SK-N-SH (cell line): ENCODE measurements at regions not wholly inside any gene's neighbourhood (a gene's known extent, or its start where the extent isn't known, plus 50 kb on each side); places are given as distances from the start of the nearest gene placed in this dataset.

Source experiments
- small RNA-seq, 7 experiments: library from RNA; depleted of rRNA; stranded (forward); fragments of <200 nt; gene quantifications; one replicate each; pipeline ENCODE3, GENCODE V24; 2012

Small RNA genes lying in the stretch of these regions (small RNA-seq; reads per million reads assigned to genes)
- 0 reads per million in 7 experiments for gene RF00402
